KMS-11 (cell line): ENCODE measurements at regions not wholly inside any gene's neighbourhood (a gene's known extent, or its start where the extent isn't known, plus 50 kb on each side); places are given as distances from the start of the nearest gene placed in this dataset.

Source experiments
- H2AFZ ChIP-seq: fragments of 200-600 bp; sonication (generic); 2 replicates; pipeline ENCODE4 v1.6.1; 2016; ENCODE audit warnings: antibody characterized with exemption, mixed run types, low read depth
- H3K27ac ChIP-seq: fragments of 200-600 bp; sonication (generic); 2 replicates; pipeline ENCODE4 v1.6.1; 2016; ENCODE audit warnings: mild to moderate bottlenecking, mixed run types
- H3K27me3 ChIP-seq: fragments of 200-600 bp; sonication (generic); 2 replicates; pipeline ENCODE4 v1.6.1; 2017; ENCODE audit warnings: mild to moderate bottlenecking, low read depth, mixed run types, moderate library complexity; ENCODE audit not compliant: insufficient read depth
- H3K36me3 ChIP-seq: fragments of 200-600 bp; sonication (generic); 2 replicates; pipeline ENCODE4 v1.6.1; 2017; ENCODE audit warnings: mild to moderate bottlenecking, mixed run types; ENCODE audit not compliant: insufficient read depth
- H3K4me1 ChIP-seq: fragments of 200-600 bp; sonication (generic); 2 replicates; pipeline ENCODE4 v1.6.1; 2016; ENCODE audit warnings: mild to moderate bottlenecking, low read depth, mixed run types; ENCODE audit not compliant: poor library complexity, severe bottlenecking
- H3K4me2 ChIP-seq: fragments of 200-600 bp; sonication (generic); 2 replicates; pipeline ENCODE4 v1.7.0; 2016; ENCODE audit warnings: mild to moderate bottlenecking, mixed run types
- H3K4me3 ChIP-seq: fragments of 200-600 bp; sonication (generic); IDR thresholded peaks from 2 replicates; pipeline ENCODE4 v1.6.1; 2017; ENCODE audit warnings: low read depth, low read length, mixed read lengths; ENCODE audit not compliant: insufficient read depth
- H3K79me2 ChIP-seq: fragments of 200-600 bp; sonication (generic); 2 replicates; pipeline ENCODE4 v1.6.1; 2016; ENCODE audit warnings: low read depth, mixed run types; ENCODE audit not compliant: insufficient read depth
- H3K9ac ChIP-seq: fragments of 200-600 bp; sonication (generic); 2 replicates; pipeline ENCODE4 v1.6.1; 2016; ENCODE audit warnings: mild to moderate bottlenecking, mixed run types
- H4K20me1 ChIP-seq: fragments of 200-600 bp; sonication (generic); 2 replicates; pipeline ENCODE4 v1.6.1; 2016; ENCODE audit warnings: mild to moderate bottlenecking, mixed run types; ENCODE audit not compliant: insufficient read depth
- CTCF ChIP-seq: fragments of 200-600 bp; sonication (generic); conservative IDR thresholded peaks from 2 replicates; pipeline ENCODE4 v1.6.1; 2017; ENCODE audit warnings: low read depth, mild to moderate bottlenecking, antibody characterized with exemption, low read length, moderate library complexity, mixed read lengths

GRCh38 chr5:88436290-88436689 lies 167.6 kb upstream of the TMEM161B start:
- Histone ChIP-seq H3K27ac (no peak overlapping the region), H3K27me3 (no peaks in the 10 kb centered on the region), H3K4me2 (no peak overlapping the region), H4K20me1 (no peaks in the 10 kb centered on the region), H3K9ac (no peak overlapping the region), H3K79me2 (no peaks in the 10 kb centered on the region), H3K4me3 (no peak overlapping the region), H3K36me3 (no peaks in the 10 kb centered on the region), H3K4me1 (no peaks in the 10 kb centered on the region), H2AFZ (no peak overlapping the region)
- TF ChIP-seq CTCF = no peak

- Histone ChIP-seq H2AFZ (no peak overlapping the region), H3K4me2 (no peak overlapping the region), H3K27me3 (no peaks in the 10 kb centered on the region), H4K20me1 (no peaks in the 10 kb centered on the region), H3K36me3 (no peaks in the 10 kb centered on the region), H3K4me3 (no peak overlapping the region), H3K27ac (no peak overlapping the region), H3K79me2 (no peaks in the 10 kb centered on the region), H3K9ac (no peak overlapping the region), H3K4me1 (no peaks in the 10 kb centered on the region)
- no peak for TF ChIP-seq CTCF
Measured at GRCh38 chr5:88428633-88429032, 160.0 kb upstream of the TMEM161B start.

- no peak overlapping the region for H3K4me2 ChIP-seq
- H3K27me3 ChIP-seq = no peaks in the 10 kb centered on the region
- no peak for TF ChIP-seq CTCF
- no peaks in the 10 kb centered on the region for H4K20me1 ChIP-seq
- H3K36me3 ChIP-seq = no peaks in the 10 kb centered on the region
- no peaks in the 10 kb centered on the region for H3K79me2 ChIP-seq
- H3K9ac ChIP-seq = no peak overlapping the region
- no peak overlapping the region for H3K27ac ChIP-seq
- no peak overlapping the region for H2AFZ ChIP-seq
- no peak overlapping the region for H3K4me3 ChIP-seq
- H3K4me1 ChIP-seq = no peaks in the 10 kb centered on the region
Measured at GRCh38 chr5:88426441-88426840, 157.8 kb upstream of the TMEM161B start.

- no peaks in the 10 kb centered on the region for H3K36me3 ChIP-seq
- no peaks in the 10 kb centered on the region for H3K79me2 ChIP-seq
- no peak for TF ChIP-seq CTCF
- H3K27ac ChIP-seq = no peak overlapping the region
- no peak overlapping the region for H3K4me3 ChIP-seq
- no peak overlapping the region for H2AFZ ChIP-seq
- no peaks in the 10 kb centered on the region for H3K4me1 ChIP-seq
- H3K27me3 ChIP-seq = no peaks in the 10 kb centered on the region
- no peak overlapping the region for H3K9ac ChIP-seq
- no peaks in the 10 kb centered on the region for H4K20me1 ChIP-seq
- no peak overlapping the region for H3K4me2 ChIP-seq
Measured at GRCh38 chr5:88425124-88425523, 156.5 kb upstream of the TMEM161B start.

- Histone ChIP-seq H3K9ac (no peak overlapping the region), H4K20me1 (no peaks in the 10 kb centered on the region), H3K27me3 (no peaks in the 10 kb centered on the region), H3K27ac (no peak overlapping the region), H3K79me2 (no peaks in the 10 kb centered on the region), H3K4me1 (no peaks in the 10 kb centered on the region), H3K36me3 (no peaks in the 10 kb centered on the region), H2AFZ (no peak overlapping the region), H3K4me3 (no peak overlapping the region), H3K4me2 (no peak overlapping the region)
- TF ChIP-seq CTCF = no peak
Measured at GRCh38 chr5:88419931-88420330, 151.3 kb upstream of the TMEM161B start.
